IMR-90 (cell line): ENCODE measurements at regions not wholly inside any gene's neighbourhood (a gene's known extent, or its start where the extent isn't known, plus 50 kb on each side); places are given as distances from the start of the nearest gene placed in this dataset.

Source experiments
- ATAC-seq: fragments of 200-7000 bp; cut with Tn5 transposase; 2 replicates; pipeline ENCODE4 v1.9.1; 2020; ENCODE audit warnings: low read depth, mild to moderate bottlenecking, moderate library complexity
- BruUV-seq: library from RNA; stranded (reverse); fragments of 400-500 nt; replicated peaks from 2 replicates; lab custom pipeline; 2021; lab: Mats Ljungman, UMichigan
- CTCF ChIA-PET: fragments of 300-600 bp; formaldehyde crosslinking; extraction: SDS; loops from one replicate; lab custom pipeline; 2021; ENCODE audit warnings: antibody characterized with exemption; lab: Yijun Ruan, JAX
- POLR2A ChIA-PET: fragments of 300-600 bp; sonication (Branson Sonifier 250); formaldehyde crosslinking; loops from one replicate; lab custom pipeline; 2022; ENCODE audit warnings: antibody characterized with exemption; ENCODE audit not compliant: unreplicated experiment; lab: Charles Lee
- DNase-seq: peaks from one replicate; pipeline ENCODE4 v3.0.0; 2013
- H2AFZ ChIP-seq: replicated peaks from 2 replicates; pipeline ENCODE3; 2013; ENCODE audit warnings: low read length, mild to moderate bottlenecking; ENCODE audit not compliant: poor library complexity
- H2AK5ac ChIP-seq: 2 replicates; pipeline ENCODE4 v1.6.1; 2013; ENCODE audit warnings: low read depth, low read length, inconsistent platforms
- H2AK9ac ChIP-seq: replicated peaks from 2 replicates; pipeline ENCODE3; 2013; ENCODE audit warnings: mild to moderate bottlenecking, low read depth, low read length, moderate library complexity; ENCODE audit not compliant: poor library complexity
- H2BK120ac ChIP-seq: 2 replicates; pipeline ENCODE4 v1.6.1; 2013; ENCODE audit warnings: low read depth, low read length, inconsistent platforms
- H2BK15ac ChIP-seq: 3 replicates; pipeline ENCODE4 v1.6.1; 2013; ENCODE audit warnings: low read depth, low read length, inconsistent platforms
- H2BK20ac ChIP-seq: 2 replicates; pipeline ENCODE4 v1.6.1; 2013; ENCODE audit warnings: low read depth, mild to moderate bottlenecking, inconsistent platforms, low read length, moderate library complexity
- H2BK5ac ChIP-seq: 2 replicates; pipeline ENCODE4 v1.6.1; 2013; ENCODE audit warnings: mild to moderate bottlenecking, low read depth, low read length, inconsistent platforms; ENCODE audit not compliant: poor library complexity, severe bottlenecking
- H3K14ac ChIP-seq: replicated peaks from 2 replicates; pipeline ENCODE4 v1.6.1; 2013; ENCODE audit warnings: low read depth, low read length, inconsistent platforms
- H3K18ac ChIP-seq: 2 replicates; pipeline ENCODE4 v1.6.1; 2013; ENCODE audit warnings: low read depth, low read length, control low read depth
- H3K23ac ChIP-seq: 2 replicates; pipeline ENCODE4 v1.6.1; 2013; ENCODE audit warnings: low read depth, low read length, inconsistent platforms
- H3K27ac ChIP-seq: 2 replicates; pipeline ENCODE4 v1.5.1; 2013; ENCODE audit warnings: mild to moderate bottlenecking, control low read depth, low read length; ENCODE audit not compliant: insufficient read depth
- H3K27me3 ChIP-seq: 2 replicates; pipeline ENCODE4 v1.6.1; 2013; ENCODE audit warnings: low read length; ENCODE audit not compliant: control insufficient read depth, insufficient read depth
- H3K36me3 ChIP-seq: 2 replicates; pipeline ENCODE4 v1.6.1; 2013; ENCODE audit warnings: low read length, mixed read lengths; ENCODE audit not compliant: control insufficient read depth, insufficient read depth
- H3K4ac ChIP-seq: 2 replicates; pipeline ENCODE4 v1.6.1; 2013; ENCODE audit warnings: low read depth, low read length, inconsistent platforms
- H3K4me1 ChIP-seq: 2 replicates; pipeline ENCODE4 v1.6.1; 2013; ENCODE audit warnings: low read length, mixed read lengths; ENCODE audit not compliant: control insufficient read depth, insufficient read depth
- H3K4me2 ChIP-seq: 2 replicates; pipeline ENCODE4 v1.6.1; 2013; ENCODE audit warnings: low read depth, mild to moderate bottlenecking, control low read depth, low read length, moderate library complexity
- H3K4me3 ChIP-seq: 2 replicates; pipeline ENCODE4 v1.5.1; 2013; ENCODE audit warnings: low read depth, mild to moderate bottlenecking, control low read depth, low read length, moderate library complexity; ENCODE audit not compliant: insufficient read depth
- H3K56ac ChIP-seq: 2 replicates; pipeline ENCODE4 v1.6.1; 2013; ENCODE audit warnings: low read length, inconsistent platforms; ENCODE audit not compliant: insufficient read depth; ENCODE audit errors: extremely low read depth
- H3K79me1 ChIP-seq, 2 experiments: 2 replicates each; pipeline ENCODE4 v1.6.1; 2013; ENCODE audit warnings: low read length in 2 of 2, inconsistent platforms in 1 of 2, low read depth in 1 of 2
- H3K9ac ChIP-seq: 2 replicates; pipeline ENCODE4 v1.6.1; 2013; ENCODE audit warnings: low read depth, low read length, control low read depth
- H3K9me1 ChIP-seq: 2 replicates; pipeline ENCODE4 v1.6.1; 2013; ENCODE audit warnings: low read length, inconsistent platforms; ENCODE audit not compliant: insufficient read depth
- H3K9me3 ChIP-seq: 2 replicates; pipeline ENCODE4 v1.6.1; 2013; ENCODE audit warnings: low read length; ENCODE audit not compliant: control insufficient read depth, insufficient read depth
- H4K20me1 ChIP-seq: 2 replicates; pipeline ENCODE4 v1.6.1; 2013; ENCODE audit warnings: low read length, inconsistent platforms; ENCODE audit not compliant: insufficient read depth
- H4K5ac ChIP-seq: 2 replicates; pipeline ENCODE4 v1.6.1; 2013; ENCODE audit warnings: mild to moderate bottlenecking, low read depth, low read length, control low read depth
- H4K8ac ChIP-seq, 2 experiments: 2 replicates each; pipeline ENCODE4 v1.6.1; 2013; ENCODE audit warnings: low read depth in 2 of 2, low read length in 2 of 2, control low read depth in 1 of 2, inconsistent platforms in 1 of 2
- H4K91ac ChIP-seq: 2 replicates; pipeline ENCODE4 v1.6.1; 2013; ENCODE audit warnings: low read depth, low read length, inconsistent platforms; ENCODE audit not compliant: insufficient read depth
- BHLHE40 ChIP-seq: fragments of 150-350 bp; IDR thresholded peaks from 2 replicates; pipeline ENCODE4 v1.6.1; 2016; ENCODE audit warnings: mild to moderate bottlenecking, low read depth, low read length
- MAZ ChIP-seq: IDR thresholded peaks from 2 replicates; pipeline ENCODE4 v1.6.1; 2012; ENCODE audit warnings: low read depth, mild to moderate bottlenecking, low read length, improper control_type of control experiment, moderate library complexity, borderline replicate concordance
- MXI1 ChIP-seq: IDR thresholded peaks from 2 replicates; pipeline ENCODE4 v1.6.1; 2012; ENCODE audit warnings: low read depth, mild to moderate bottlenecking, low read length, moderate library complexity, borderline replicate concordance
- SMC3 ChIP-seq: fragments of 150-350 bp; IDR thresholded peaks from 2 replicates; pipeline ENCODE4 v1.6.1; 2016; ENCODE audit warnings: low read depth, mild to moderate bottlenecking, antibody characterized with exemption, low read length, moderate library complexity
- WGBS, 2 experiments: methylation state at CpG; one replicate each; pipeline versions ENCODE4 v1.1.5 to v1.1.7; 2013; ENCODE audit warnings: missing lambda C conversion rate in 2 of 2; ENCODE audit not compliant: insufficient read length in 1 of 2; ENCODE audit errors: extremely low coverage in 2 of 2; 5-methylcytosine and 5-hydroxymethylcytosine counted together
- dilution Hi-C: fragments of 300-500 bp; cut with HindIII; formaldehyde crosslinking; loops from one replicate; pipeline ENCODE4 v1.14.3; 2018; ENCODE audit warnings: low sequenced_read_pairs; ENCODE audit not compliant: unreplicated experiment
- in situ Hi-C: fragments of 300-500 bp; cut with MboI; formaldehyde crosslinking; loops from 3 replicates; pipeline ENCODE4 v1.14.3; 2019; ENCODE audit warnings: low sequenced_read_pairs, inconsistent platforms, mixed read lengths
- intact Hi-C: fragments of 100-400 bp; cut with micrococcal nuclease; formaldehyde crosslinking; loops from 2 replicates; pipeline ENCODE4 v1.10.0; 2022

DNA sequence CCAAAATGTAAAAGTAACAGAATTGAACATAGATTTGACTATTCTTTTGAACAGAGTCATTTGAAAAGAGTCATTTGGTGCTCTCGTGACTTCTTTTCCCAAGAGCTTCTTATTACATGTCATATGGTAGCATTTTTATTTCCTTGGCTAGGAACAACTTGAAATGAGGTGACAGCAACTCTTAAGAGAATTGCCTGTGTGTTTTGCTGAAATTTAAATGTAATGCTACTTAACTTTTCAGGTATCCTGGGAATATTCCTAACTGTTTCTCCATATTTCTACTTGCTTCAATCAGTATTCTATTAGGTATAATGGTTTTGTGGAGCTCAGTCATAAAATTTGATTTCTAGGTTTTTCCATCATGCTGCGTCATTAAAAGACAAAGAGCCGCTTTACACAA lies 700.7 kb downstream of the LUZP2 start:
- no peak for DNase-seq
- no peaks in the 10 kb centered on the region for H4K20me1 ChIP-seq
- H3K4me2 ChIP-seq = no peak overlapping the region
- BruUV-seq = no TSS peak
- H2BK120ac ChIP-seq = no peak overlapping the region
- H3K4me3 ChIP-seq = no peak overlapping the region
- no peak overlapping the region for H4K91ac ChIP-seq
- H4K5ac ChIP-seq = no peak overlapping the region
- TF ChIP-seq BHLHE40 = no peak
- no peak for TF ChIP-seq MAZ
- TF ChIP-seq MXI1 = no peak
- no peak for TF ChIP-seq SMC3
- H2BK20ac ChIP-seq = no peak overlapping the region
- H3K4me1 ChIP-seq = no peaks in the 10 kb centered on the region
- no peaks in the 10 kb centered on the region for H3K9me1 ChIP-seq
- no peak overlapping the region for H2AFZ ChIP-seq
- WGBS, 2 experiments = no CpG with 5 or more reads among the region's 3 CpGs
- no peak overlapping the region for H3K4ac ChIP-seq
- H3K9me3 ChIP-seq = no peaks in the 10 kb centered on the region
- H3K9ac ChIP-seq = no peak overlapping the region
- H3K36me3 ChIP-seq = no peaks in the 10 kb centered on the region
- no peaks in the 10 kb centered on the region for H3K79me1 ChIP-seq
- H2AK5ac ChIP-seq = no peak overlapping the region
- H3K18ac ChIP-seq = no peak overlapping the region
- no peak overlapping the region for H2BK15ac ChIP-seq
- no peak for ATAC-seq
- no peak overlapping the region for H2AK9ac ChIP-seq
- H2BK5ac ChIP-seq = no peak overlapping the region
- no peak overlapping the region for H4K8ac ChIP-seq
- no peak overlapping the region for H3K14ac ChIP-seq
- no peak overlapping the region for H3K27ac ChIP-seq
- H3K56ac ChIP-seq = no peak overlapping the region
- intact Hi-C loops (no loop called here), in situ Hi-C loops (no loop called here), dilution Hi-C loops (no loop called here)
- no peak overlapping the region for H3K23ac ChIP-seq
- CTCF ChIA-PET = no interaction called here
- POLR2A ChIA-PET = no interaction called here
- no peaks in the 10 kb centered on the region for H3K27me3 ChIP-seq
